HUDEP-2 (cell line): ENCODE measurements at regions not wholly inside any gene's neighbourhood (a gene's known extent, or its start where the extent isn't known, plus 50 kb on each side); places are given as distances from the start of the nearest gene placed in this dataset.
"Not testable (repeated sequence)": the region's sequence is repeated elsewhere in the genome, so short reads cannot be mapped to it uniquely, and the experiment has no call there.

ENCODE experiments used
- DNase-seq, 76 experiments: peaks; one replicate each; lab custom pipeline; 2025; ENCODE audit not compliant: unreplicated experiment in 76 of 76; lab: John Stamatoyannopoulos, UW

DNA sequence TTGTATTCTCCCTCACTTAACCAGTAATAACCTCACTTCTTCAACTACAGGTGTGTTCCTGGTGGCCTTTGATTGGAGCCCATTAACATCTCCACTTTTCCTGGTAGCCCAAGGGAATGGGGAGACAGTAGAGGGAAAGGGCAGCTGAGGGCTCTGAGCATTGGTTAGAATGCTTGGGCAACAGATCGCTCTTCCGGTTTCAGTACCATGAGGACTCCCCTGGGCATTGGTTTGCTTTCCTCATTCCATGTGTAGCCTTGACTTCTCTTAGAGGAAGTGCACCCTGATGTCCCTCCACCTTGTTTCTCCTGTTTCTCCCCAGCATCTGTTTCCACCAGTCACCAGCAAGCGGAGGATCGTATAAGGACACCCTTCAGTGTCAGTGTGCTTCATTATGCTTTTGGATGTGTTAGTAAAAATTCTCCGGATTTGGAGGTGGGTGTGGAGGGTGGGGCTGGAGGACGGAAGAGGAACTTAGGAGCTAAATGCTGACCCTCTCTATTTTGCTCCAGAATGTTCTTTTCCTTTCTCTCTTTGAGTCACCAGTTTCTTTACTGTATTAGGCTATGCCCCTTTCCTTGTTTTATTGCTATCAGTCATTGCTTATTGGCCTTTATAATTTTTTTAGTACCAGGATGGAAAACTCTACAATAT, 50.6 kb upstream of the ZNG1B start:
- not testable (repeated sequence) for DNase-seq

DNA sequence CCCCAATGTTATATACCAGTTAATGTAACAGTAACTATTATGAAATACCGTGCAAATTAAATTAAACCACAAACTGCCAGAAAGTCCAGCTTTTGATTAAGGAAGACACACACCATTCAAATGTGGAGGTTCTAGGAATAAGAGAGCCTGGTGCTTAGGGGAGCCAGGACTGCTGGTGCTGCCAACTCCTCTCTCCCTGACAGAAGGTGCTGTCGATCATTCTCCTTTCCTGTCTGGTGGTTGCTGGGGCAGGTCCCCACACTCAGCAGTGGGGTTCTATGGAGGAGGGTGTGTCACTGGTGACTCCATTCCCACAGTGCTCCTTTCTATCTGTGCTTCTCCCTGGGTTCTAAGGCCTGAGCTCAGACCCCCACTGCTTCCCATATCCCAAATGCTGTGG, 57.9 kb upstream of the ZNG1B start:
- not testable (repeated sequence) for DNase-seq

DNA sequence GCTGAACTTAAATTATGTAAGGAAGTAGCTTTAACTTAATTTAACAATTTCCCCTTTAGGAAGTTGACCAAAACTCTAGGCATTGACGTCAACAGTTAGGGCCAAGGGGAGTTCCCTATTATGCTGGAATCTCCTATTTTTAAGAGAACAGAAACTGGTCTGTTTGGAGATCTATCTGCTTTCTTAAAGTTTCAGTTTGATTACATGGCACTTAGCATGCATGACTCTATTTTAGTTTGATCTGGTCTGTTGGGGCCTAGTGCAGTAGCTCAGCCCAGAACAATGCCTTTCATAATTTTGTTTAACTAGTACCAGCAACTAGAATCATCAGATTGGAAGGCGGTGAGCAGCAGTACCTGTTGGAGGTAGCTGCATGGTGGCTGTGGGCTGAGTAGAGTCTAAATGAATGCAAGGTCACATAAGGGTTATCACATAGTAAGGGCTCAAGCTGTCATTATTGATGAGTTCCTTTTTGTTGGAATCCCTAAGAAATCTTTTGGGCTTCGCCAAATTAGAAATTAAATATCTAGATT, 60.5 kb upstream of the ZNG1B start:
- no peak for DNase-seq

DNA sequence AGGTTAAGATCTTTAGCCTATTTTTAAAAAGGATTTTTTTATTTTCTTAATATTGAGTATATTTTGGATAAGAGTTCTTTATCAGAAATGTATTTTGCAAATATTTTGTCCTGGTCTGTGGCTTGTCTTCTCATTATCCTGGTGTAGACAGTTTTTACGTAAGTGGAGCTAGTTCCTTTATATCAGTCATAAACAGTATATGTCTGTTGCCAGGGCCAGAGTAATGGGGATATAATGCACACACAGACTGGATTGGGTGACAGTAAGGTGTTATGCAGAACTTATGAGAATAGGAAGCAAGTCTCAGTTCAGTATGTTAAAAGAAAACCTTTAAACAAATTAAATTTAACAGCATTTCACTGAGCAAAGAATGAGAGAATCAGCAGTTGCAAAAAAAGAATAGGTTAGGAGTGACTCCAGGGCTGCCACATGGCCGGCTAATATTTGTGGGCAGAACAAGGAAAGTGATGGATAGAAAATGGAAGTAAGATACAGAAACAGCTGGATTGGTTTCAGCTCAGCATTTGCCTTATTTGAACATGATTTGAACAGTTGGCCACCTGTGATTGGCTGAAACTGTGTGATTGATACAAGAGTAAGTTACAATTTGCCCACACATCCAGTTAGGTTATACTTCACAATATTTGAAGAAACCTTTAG, 61.1 kb upstream of the ZNG1B start:
- DNase-seq, result no peak

DNA sequence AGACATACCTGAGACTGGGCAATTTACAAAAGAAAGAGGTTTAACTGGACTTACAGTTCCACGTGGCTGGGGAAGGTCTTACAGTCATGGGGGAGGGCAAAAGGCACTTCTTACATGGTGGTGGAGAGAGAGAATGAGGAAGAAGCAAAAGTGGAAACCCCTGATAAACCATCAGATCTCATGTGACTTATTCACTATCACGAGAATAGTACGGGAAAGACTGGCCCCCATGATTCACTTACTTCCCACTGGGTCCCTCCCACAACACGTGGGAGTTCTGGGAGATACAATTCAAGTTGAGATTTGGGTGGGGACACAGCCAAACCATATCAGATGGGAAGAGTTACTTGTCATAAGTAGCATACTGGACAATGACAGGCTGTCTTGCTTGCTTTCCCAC, 62.6 kb upstream of the ZNG1B start:
- not testable (repeated sequence) for DNase-seq

DNA sequence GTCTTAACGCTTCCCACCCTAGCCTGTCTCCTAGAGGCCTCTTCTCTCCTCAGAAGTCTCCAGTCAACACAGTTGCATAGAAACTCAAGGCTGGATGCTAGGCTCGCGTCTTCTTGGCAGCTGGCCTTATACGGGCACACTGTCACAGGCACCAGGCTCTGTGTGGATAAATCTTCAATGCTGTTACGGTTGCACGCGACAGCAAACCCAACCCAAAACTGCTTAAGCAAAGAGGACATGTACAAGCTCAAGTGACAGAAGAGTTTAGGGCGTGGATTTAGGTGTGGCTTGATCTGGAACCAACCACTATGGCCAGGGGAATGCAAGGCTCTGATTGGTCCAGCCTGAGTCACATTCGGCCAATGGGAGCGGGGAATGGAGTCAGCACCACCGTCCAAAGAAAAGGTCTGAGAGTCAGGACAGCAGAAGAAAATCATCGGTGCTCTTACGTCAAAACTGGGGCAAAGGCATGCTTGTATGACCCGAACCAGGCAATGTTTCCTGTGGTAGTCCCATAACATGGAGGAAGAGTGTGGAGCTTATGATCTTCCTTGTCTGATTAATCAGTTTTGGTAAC, 65.1 kb upstream of the ZNG1B start:
- not testable (repeated sequence) for DNase-seq

DNA sequence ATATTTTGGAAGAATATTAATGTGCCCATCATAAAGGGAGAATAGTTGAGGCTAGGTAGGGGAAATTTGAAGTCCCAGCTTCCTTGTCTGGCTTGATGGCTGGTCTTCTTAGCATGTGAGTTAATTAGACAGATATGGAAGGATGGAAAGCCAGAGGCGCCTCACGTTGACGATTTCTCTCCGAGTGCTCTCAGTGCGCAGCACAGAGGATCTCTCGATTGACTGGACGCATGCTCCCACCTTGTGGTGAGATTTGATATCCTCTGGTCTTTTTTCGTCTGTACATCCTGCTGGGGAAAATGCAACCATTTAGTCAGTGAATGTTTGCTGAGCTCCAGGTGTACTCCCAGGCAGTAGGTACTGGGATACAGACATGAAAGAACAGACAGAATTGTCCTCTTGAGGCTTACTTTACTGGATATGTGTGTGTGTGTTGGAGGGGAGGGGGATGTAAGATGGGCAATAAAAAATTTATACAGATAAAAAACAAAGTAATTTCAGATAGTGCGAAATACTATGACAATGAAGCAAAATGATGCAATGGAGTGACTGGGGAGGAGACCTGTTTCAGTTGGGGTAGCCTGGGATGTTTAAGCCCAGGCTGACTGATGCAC, 66.9 kb upstream of the ZNG1B start:
- no peak for DNase-seq

DNA sequence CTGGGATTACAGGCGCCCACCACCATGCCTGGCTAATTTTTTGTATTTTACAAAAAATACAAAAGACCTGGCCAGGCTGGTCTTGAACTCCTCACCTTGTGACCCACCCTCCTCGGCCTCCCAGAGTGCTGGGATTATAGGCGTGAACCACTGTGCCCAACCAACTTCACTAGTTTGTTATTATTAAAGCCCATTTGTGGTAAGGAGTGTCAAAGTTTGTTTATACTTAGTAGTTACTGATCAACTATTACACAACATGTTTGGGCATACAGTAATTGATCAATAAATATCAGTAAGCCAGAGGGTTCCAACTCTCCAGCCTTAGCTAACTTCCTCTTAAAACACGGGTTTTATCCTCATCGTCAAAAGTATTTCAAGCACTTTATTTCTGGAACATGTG, 67.5 kb upstream of the ZNG1B start:
- DNase-seq, result no peak

DNA sequence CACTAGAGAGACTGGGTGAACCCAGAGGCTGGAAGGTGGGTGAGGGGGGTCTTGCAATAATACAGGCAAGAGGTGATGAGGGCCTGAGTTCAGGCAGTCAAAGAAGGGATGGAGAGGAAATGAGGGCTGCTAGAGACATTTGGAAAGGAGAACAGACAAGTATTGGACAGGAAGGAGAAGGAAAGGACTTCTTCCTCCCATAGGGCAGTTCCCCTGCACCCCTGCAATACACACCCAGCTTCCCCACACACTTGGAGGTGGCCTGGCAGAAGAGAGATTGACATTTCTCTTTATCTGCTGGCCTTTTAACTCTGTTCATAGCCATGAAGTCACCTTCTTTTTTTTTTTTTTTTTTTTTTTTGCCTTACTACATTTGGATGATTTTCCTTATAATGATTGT, 68.9 kb upstream of the ZNG1B start:
- DNase-seq, result not testable (repeated sequence)

DNA sequence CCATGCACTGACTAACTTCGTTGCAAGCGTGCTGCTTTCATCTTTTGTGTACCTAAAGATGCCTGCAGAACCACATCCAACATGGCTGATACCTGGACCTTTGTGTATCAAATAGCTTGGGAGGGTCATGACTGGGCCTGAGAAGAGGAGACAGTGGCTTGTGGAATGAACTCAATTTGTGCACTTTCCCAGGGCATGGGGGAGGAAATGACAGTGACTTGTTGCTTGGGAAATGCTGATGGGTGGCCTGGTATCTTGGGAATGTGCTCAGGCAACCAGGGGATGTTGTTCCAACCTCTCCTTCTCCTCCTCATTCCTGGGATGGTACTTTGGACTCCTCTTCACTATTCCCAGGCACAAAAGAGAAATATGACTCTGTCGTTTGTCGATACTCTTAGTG, 70.7 kb upstream of the ZNG1B start:
- DNase-seq, result not testable (repeated sequence)

DNA sequence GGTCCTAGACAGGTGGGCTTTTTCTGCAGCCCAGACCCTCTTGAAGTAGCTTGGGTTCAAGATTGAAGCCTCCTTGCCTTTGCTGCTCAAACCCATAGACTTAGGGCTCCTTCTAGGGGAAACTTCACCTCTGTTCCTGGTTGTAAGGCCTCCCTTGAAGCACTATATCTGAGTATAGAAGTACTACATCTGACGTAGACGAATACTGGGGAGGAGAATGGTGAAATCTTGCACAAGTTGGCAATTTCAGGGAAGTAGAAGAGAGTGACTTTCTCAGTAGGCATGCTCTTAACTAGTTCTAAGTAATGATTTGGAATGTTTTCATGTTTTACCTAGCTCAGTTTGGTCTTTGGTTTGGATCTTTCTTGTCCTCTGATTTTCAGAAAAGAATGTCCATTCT, 71.7 kb upstream of the ZNG1B start:
- not testable (repeated sequence) for DNase-seq

DNA sequence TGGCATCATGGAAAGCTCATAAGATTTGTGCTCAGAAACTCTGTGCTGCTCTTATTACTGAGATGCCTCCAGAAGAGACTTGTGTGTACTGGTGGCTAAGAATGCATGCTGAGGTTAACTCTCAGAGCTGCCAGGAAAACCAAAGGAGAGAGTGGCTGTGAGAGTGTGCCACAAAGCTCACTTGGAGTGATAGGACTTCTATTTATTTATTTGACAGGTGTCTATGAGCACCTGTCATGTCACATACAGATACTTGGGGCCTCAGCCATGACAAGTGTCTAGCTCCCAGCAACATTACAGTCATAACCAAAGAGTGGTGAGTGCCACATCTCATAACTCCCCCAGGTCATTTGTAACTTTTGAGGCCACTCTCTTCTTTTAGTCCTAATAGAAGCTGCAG, 72.2 kb upstream of the ZNG1B start:
- not testable (repeated sequence) for DNase-seq

DNA sequence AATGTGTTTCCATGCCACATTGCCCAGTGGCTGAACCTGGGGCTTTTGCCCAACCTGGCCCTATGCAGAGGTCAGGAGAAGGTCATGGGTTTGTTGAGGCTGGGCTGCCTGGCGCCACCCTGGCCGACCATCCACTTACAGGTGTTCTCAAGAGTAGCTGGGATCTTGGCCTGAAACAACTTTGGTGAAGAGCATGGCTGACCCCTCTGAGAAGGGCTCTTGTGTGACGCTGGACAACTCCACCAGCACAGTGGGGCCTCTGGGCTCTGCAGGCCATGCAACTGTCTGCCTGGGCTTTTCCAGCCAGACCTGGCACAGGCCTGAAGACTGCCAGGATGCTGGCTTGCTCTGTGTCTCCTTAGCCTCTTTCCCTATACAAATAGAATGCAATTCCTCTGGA, 76.4 kb upstream of the ZNG1B start:
- DNase-seq, result no peak

DNA sequence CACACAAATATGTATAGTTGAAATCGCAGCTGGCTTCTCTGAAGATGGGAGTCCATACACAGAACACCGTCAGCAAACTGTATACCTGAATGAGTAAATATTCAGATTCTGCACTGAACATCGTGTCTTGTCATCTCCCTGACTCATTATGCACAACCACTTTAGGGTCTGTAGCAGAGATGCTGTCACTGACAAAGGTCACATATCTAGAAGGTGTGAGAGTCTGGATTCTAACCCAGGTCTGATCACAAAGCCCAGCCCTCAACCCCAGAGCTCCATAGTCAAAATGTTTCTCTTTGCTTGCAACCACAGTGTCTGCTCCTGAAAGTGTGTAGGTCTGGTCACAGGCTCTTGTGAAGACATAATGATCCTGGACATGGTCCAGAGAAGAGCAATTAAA, 78.3 kb upstream of the PAX8 start:
- DNase-seq, result no peak

DNA sequence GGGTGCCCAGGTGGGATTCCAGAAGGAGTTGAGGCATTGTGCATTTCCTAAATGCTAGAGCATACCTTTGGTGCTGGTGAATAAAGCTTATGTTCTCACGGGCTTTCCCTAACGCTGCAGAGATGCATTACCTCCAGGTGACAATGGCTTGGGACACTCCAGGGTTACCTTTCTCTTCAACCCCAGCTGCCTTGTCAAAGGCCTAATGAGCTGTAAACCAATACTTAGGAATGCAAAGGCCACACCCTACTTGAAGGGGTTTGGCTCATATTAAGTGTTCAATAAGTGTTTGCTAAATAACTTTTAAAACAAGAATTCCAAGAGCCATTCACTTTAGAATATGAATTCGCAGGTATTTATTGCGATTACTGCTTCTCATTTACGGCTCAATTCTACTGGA, 77.6 kb upstream of the PAX8 start:
- not testable (repeated sequence) for DNase-seq

DNA sequence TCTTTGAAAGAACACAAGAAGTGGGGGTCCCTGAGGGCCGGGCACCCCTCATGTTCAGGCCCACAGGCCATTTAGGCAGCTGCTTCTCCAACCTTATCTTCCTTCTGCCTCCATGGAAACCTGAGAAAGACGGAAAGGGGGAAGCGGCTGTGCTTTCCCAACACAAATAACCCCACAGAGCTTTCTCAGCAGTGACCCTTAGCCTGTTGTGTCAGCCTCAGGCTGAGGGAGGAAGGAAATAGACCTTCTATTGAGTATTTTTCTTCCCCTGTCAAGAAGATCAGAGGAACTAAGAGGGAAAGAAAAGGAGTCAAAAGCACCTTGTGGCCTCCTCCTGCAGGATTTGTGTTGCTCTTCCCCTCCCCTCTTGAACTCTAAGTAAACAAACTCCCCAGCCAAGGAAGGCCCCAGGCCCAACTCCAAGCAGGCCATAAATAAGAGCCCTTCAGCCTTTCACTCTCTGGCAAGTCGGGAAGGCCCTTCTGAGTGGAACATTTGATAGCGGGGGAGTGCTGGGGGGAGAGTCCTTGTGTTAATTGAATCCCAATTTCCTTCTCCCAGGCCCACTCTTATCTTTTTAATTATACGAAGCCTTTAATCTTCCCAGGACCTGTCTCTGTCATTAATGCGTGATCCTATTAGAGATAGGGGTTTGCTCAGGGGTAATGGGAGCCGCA, 76.8 kb upstream of the PAX8 start:
- DNase-seq, result not testable (repeated sequence)

DNA sequence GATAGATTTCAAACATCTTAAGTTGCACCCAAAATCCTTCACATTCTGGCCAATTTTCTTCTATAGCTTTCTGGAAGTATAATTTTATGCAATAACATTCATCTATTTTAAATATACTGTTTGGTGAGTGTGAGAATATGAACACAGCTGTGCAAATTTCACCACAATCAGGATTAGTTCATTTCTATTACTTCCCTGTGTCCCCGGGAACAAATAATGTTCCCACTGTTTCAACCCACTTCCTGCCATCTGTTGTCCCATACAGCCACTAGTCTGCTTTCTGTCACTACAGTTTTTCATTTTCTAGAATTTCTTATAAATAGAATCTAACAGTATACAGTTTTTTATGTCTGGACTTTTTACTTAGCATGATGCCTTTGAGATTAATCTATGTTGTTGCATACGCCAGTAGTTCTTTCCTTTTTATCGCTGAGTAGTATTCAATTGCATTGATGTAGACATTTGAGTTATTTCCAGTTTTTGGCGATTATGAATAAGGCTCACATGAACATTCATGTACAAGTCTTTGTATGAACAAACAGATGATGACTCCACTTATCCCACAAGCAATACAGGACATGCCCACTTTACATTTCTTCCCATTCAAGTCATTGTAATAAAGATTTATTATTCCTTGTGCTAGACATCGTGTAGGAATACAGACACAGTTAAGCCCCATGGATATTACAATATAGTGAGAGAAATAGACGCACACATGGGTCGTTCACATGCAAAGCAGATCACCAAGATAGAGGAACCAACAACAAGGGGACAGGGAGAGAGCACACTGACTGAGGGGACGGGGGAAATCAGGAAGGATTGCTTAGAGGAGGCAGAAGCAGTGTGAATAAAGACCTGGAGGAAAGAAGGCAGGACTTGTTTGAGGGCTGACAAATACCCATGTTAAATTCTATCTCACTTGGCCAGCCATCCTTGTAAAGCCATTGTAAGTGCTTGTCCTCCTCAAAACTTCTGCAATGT, 72.9 kb upstream of the PAX8 start:
- DNase-seq, result no peak

DNA sequence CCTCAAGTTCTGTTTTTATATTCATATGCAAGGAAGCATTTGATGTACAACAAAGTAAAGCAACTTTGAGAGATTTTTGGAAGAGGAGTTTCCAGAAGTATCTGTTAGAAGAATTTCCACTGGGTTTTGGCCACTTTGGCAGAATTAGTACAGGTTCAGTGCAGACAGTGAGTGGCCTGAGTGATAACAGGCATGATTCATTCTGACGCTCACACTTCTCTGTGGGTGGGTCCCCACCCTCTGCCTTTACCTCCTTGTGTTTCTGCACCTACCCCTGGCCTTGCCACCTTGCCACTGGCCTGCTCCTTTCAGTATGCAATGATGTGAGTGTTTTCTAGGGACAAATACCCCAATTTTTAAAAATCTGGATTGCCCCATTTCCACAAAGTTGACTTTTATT, 65.1 kb upstream of the PAX8 start:
- DNase-seq, result peak in 12 of 76 experiments; percentile 1 to 33 (median 16)

DNA sequence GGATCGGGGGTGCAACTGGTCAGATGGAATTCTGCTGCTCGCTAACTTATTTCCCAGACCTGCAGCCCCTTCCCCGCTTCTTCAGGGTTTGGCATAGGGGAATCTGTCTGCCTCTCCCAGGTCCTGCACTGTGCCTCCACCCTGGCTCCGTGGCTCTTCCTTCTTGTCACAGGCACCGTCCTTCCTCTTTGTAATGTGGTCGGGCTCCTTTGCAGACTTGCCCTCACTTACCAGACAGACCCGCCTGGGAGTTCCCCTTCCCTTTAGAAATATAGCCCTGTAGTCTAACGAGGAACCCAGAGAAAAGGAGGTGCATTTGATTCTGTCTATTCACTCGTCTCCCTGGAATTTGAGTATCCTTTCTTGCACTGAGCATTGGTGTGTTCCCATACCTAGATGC, 63.9 kb upstream of the PAX8 start:
- DNase-seq, result no peak

DNA sequence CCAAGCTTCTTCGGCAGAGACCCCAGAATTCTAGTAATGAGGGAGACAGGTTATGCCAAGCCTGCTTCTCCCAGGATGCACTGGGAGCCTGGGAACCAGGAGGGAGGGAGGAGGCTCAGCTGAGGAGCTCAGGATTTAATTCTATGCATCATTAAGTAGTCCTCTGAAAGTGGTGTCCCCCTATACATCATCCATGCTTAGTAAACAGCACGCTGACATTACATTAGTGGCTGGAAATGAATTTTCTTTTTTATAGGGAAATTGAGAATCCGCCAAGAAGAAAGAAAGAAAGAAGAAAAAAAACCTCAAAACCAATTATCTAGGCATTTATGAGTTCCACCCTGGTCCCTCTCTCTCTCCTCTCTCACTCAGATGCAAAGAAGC, 63.1 kb upstream of the PAX8 start:
- not testable (repeated sequence) for DNase-seq
